Inferior parietal cortex (tissue), 1 donor: ENCODE measurements at regions not wholly inside any gene's neighbourhood (a gene's known extent, or its start where the extent isn't known, plus 50 kb on each side); places are given as distances from the start of the nearest gene placed in this dataset.

Experiments used
- DNase-seq: peaks from one replicate; pipeline ENCODE4 v3.0.0-alpha.2; 2016; ENCODE audit errors: extremely low spot score

DNA sequence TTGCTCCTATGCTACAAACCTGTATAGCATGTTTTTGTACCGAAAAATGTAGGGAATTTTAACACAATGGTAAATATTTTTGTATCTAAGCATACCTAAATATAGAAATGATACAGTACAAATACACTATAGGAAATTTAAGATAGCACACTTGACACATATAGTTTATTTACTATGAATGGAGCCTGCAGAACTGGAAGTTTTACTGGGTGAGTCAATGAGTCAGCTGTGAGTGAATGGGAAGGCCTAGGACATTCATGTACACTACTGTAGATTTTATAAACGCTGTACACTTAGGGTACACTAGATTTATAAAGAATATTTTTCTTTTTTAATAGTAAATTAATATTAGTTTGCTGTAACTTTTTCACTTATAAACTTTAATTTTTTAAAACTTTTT, 707.7 kb upstream of the EPHA6 start:
- no peak for DNase-seq
